Prostate gland (tissue), 2 donors: ENCODE measurements at regions not wholly inside any gene's neighbourhood (a gene's known extent, or its start where the extent isn't known, plus 50 kb on each side); places are given as distances from the start of the nearest gene placed in this dataset.

ENCODE experiments used
- CTCF ChIP-seq, 4 experiments: fragments of 200-600 bp in 2 of 4; fragments of 450-650 bp in 2 of 4; sonication (generic) in 2 of 4; IDR thresholded peaks; 1 replicate in 3 of 4; 2 replicates in 1 of 4; pipeline ENCODE4 v1.5.1; 2016 to 2019; ENCODE audit warnings: antibody characterized with exemption in 4 of 4, mild to moderate bottlenecking in 2 of 4, moderate library complexity in 2 of 4
- POLR2A ChIP-seq: fragments of 450-650 bp; IDR thresholded peaks from one replicate; pipeline ENCODE4 v1.6.1; 2016; ENCODE audit warnings: antibody characterized with exemption, mild to moderate bottlenecking

GRCh38 chr6:4451081-4451480 lies 315.7 kb upstream of the ECI2 start:
- TF ChIP-seq POLR2A, result no peak
- no peak for TF ChIP-seq CTCF (IDR thresholded peaks at IDR 0.05)
